ENCODE measurements at regions not wholly inside any gene's neighbourhood (a gene's known extent, or its start where the extent isn't known, plus 50 kb on each side); places are given as distances from the start of the nearest gene placed in this dataset.
"Not testable (repeated sequence)": the region's sequence is repeated elsewhere in the genome, so short reads cannot be mapped to it uniquely, and the experiment has no call there.

DNA sequence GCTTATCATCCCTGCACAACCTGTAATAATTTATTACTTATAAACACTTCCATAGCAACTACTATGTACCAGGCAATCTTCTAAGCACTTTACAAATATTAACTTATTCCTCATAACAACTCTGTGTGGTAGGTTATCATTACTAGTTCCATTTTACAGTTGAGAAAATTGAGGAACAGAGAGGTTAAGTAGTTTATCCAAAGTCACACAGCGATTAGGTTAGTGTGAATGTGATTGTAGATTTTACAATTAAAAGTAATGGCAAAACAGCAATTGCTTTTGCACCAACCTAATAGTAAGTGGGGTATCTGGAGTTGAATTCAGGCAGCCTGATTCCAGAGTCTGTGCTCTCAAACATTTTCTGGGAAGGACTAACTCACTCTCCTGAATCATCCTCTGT lies 348.9 kb downstream of the NKX6-1 start:
- Mint-ChIP-seq H3K4me3 (ENCODE audit: unreplicated experiment) (no peak overlapping the region), H3K27me3 (ENCODE audit: unreplicated experiment) (peaks cover 1% of the 10 kb centered on the region), H3K4me1 (ENCODE audit: unreplicated experiment) (no peaks in the 10 kb centered on the region), H3K36me3 (ENCODE audit: unreplicated experiment) (no peaks in the 10 kb centered on the region), H3K27ac (ENCODE audit: unreplicated experiment) (no peak overlapping the region), H3K9me3 (ENCODE audit: unreplicated experiment) (no peaks in the 10 kb centered on the region)
- no peak for DNase-seq (ENCODE audit: extremely low spot score, unreplicated experiment)
- TF ChIP-seq, protein P1, sequence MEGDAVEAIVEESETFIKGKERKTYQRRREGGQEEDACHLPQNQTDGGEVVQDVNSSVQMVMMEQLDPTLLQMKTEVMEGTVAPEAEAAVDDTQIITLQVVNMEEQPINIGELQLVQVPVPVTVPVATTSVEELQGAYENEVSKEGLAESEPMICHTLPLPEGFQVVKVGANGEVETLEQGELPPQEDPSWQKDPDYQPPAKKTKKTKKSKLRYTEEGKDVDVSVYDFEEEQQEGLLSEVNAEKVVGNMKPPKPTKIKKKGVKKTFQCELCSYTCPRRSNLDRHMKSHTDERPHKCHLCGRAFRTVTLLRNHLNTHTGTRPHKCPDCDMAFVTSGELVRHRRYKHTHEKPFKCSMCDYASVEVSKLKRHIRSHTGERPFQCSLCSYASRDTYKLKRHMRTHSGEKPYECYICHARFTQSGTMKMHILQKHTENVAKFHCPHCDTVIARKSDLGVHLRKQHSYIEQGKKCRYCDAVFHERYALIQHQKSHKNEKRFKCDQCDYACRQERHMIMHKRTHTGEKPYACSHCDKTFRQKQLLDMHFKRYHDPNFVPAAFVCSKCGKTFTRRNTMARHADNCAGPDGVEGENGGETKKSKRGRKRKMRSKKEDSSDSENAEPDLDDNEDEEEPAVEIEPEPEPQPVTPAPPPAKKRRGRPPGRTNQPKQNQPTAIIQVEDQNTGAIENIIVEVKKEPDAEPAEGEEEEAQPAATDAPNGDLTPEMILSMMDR (IDR thresholded peaks at IDR 0.05), result no peak

DNA sequence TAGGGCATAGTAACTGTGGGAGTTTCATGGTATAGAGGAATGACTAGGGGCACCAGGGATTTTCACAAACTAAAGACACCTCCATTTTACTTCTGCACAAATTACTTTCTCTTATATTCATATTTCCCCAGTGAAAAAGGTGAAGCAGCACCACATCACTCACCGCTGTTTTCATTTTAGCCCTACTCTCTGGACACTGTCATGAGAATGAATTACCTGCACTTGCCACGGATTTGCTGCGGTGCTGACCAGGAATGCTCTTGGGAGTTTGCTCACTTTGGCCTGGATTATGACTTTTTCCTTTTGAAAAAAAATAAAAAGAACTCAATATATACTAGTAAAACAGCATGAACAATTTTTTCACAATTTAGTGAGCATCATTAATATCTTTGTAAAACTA lies 351.3 kb downstream of the NKX6-1 start:
- Mint-ChIP-seq H3K36me3 (ENCODE audit: unreplicated experiment) (no peaks in the 10 kb centered on the region), H3K4me1 (ENCODE audit: unreplicated experiment) (no peaks in the 10 kb centered on the region), H3K9me3 (ENCODE audit: unreplicated experiment) (no peaks in the 10 kb centered on the region), H3K27me3 (ENCODE audit: unreplicated experiment) (no peaks in the 10 kb centered on the region), H3K27ac (ENCODE audit: unreplicated experiment) (no peak overlapping the region), H3K4me3 (ENCODE audit: unreplicated experiment) (no peak overlapping the region)
- TF ChIP-seq, protein P1 (IDR thresholded peaks at IDR 0.05), result no peak
- no peak for DNase-seq (ENCODE audit: extremely low spot score, unreplicated experiment)

DNA sequence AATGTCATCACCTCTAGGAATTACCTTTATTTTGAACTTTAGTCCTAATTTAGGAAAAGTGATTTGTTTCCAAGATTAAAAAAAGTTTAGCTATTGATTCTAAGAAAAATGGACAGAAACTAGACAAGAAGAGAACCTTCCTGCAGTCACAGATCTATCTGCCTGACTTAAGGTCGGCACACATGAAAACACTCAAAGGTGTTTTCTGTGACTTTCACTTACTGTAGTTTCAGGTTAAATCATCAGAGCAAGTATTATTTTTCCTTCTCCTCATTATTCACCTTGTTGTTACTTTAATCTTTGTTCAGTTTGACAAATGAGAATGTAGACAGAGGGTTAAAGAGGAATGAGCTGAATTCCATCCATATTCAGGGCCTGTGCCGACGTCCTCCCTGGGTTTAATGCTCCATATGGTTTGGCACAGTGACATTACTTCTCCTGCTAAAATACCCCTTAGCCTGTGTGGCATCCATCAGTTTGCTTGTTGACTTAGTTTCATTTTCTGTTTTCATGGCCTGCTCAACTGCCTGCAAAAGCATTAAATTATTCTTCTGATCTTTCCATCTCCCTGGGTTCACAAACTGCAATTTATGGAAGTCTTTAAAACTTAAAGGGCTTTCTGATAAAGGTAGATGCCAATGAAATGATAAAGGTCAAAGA lies 352.7 kb downstream of the NKX6-1 start:
- Mint-ChIP-seq H3K9me3 (ENCODE audit: unreplicated experiment) (no peaks in the 10 kb centered on the region), H3K27ac (ENCODE audit: unreplicated experiment) (no peak overlapping the region), H3K27me3 (ENCODE audit: unreplicated experiment) (peaks cover 3% of the 10 kb centered on the region), H3K4me3 (ENCODE audit: unreplicated experiment) (no peak overlapping the region), H3K4me1 (ENCODE audit: unreplicated experiment) (no peaks in the 10 kb centered on the region), H3K36me3 (ENCODE audit: unreplicated experiment) (no peaks in the 10 kb centered on the region)
- DNase-seq (ENCODE audit: extremely low spot score, unreplicated experiment), result no peak
- TF ChIP-seq, protein P1 (IDR thresholded peaks at IDR 0.05), result no peak

DNA sequence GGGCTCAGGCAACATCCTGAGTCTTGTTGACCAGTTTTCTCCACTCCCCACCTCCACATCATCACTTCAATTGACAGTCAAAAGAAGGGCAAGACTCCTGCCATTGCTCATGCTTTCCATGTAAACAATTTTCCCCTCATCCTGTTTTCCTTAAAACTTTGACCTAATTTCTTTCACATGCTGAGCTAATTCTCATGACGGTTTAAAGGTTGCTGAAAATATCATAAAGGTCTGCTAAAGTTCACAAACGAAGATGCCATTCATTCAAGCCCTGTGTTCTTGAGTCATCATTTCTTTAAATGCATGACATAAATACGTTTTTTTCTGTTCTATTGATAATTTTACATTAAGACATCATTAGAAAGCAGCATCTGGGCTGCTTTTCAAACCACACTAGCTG lies 353.9 kb downstream of the NKX6-1 start:
- TF ChIP-seq, protein P1 (IDR thresholded peaks at IDR 0.05), result no peak
- DNase-seq (ENCODE audit: extremely low spot score, unreplicated experiment), result no peak
- Mint-ChIP-seq H3K4me3 (ENCODE audit: unreplicated experiment) (no peak overlapping the region), H3K9me3 (ENCODE audit: unreplicated experiment) (no peaks in the 10 kb centered on the region), H3K27ac (ENCODE audit: unreplicated experiment) (no peak overlapping the region), H3K36me3 (ENCODE audit: unreplicated experiment) (no peaks in the 10 kb centered on the region), H3K27me3 (ENCODE audit: unreplicated experiment) (peaks cover 3% of the 10 kb centered on the region), H3K4me1 (ENCODE audit: unreplicated experiment) (no peaks in the 10 kb centered on the region)

DNA sequence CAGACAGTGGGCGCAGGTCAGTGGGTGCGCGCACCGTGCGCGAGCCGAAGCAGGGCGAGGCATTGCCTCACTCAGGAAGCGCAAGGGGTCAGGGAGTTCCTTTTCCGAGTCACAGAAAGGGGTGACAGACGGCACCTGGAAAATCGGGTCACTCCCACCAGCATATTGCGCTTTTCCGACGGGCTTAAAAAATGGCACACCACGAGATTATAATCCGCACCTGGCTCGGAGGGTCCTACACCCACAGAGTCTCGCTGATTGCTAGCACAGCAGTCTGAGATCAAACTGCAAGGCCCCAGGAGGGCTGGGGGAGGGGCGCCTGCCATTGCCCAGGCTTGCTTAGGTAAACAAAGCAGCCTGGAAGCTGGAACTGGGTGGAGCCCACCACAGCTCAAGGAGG lies 372.2 kb downstream of the NKX6-1 start:
- not testable (repeated sequence) for H3K4me1 Mint-ChIP-seq (ENCODE audit: unreplicated experiment); H3K27ac Mint-ChIP-seq (ENCODE audit: unreplicated experiment); H3K36me3 Mint-ChIP-seq (ENCODE audit: unreplicated experiment); H3K4me3 Mint-ChIP-seq (ENCODE audit: unreplicated experiment); DNase-seq (ENCODE audit: extremely low spot score, unreplicated experiment); H3K27me3 Mint-ChIP-seq (ENCODE audit: unreplicated experiment); H3K9me3 Mint-ChIP-seq (ENCODE audit: unreplicated experiment)
